Hepatocyte (in vitro differentiated cells): ENCODE measurements at regions not wholly inside any gene's neighbourhood (a gene's known extent, or its start where the extent isn't known, plus 50 kb on each side); places are given as distances from the start of the nearest gene placed in this dataset.

Experiments
- CTCF ChIP-seq: fragments of 200-600 bp; sonication (generic); IDR thresholded peaks from 2 replicates; pipeline ENCODE4 v1.5.1; 2016; ENCODE audit warnings: antibody characterized with exemption, mild to moderate bottlenecking; ENCODE audit not compliant: poor library complexity
- EZH2phosphoT487 ChIP-seq: fragments of 200-600 bp; sonication (generic); IDR thresholded peaks from one replicate; pipeline ENCODE4 v1.6.1; 2018; ENCODE audit warnings: antibody characterized with exemption, mild to moderate bottlenecking, low read depth, moderate library complexity; ENCODE audit not compliant: unreplicated experiment, severe bottlenecking

- TF ChIP-seq CTCF (no peak), EZH2phosphoT487 (no peak)
Measured at GRCh38 chr5:61754792-61755191, 422.7 kb downstream of the ZSWIM6 start.
